NCI-H748 treated with DMSO at 0.1 percent for 48 hours (cell line): ENCODE measurements at regions not wholly inside any gene's neighbourhood (a gene's known extent, or its start where the extent isn't known, plus 50 kb on each side); places are given as distances from the start of the nearest gene placed in this dataset.
"Not testable (repeated sequence)": the region's sequence is repeated elsewhere in the genome, so short reads cannot be mapped to it uniquely, and the experiment has no call there.

Experiments
- DNase-seq: peaks from one replicate; lab custom pipeline; 2025; lab: John Stamatoyannopoulos, UW

GRCh38 chr1:93773049-93773838 is 91.6 kb upstream of the BCAR3 start:
- no peak for DNase-seq

GRCh38 chr1:93771843-93772242 is 90.2 kb upstream of the BCAR3 start:
- no peak for DNase-seq

- DNase-seq = no peak
Measured at GRCh38 chr1:93770640-93771039, 89.0 kb upstream of the BCAR3 start.

- DNase-seq = no peak
Measured at GRCh38 chr1:93769777-93770176, 88.1 kb upstream of the BCAR3 start.

GRCh38 chr1:93768380-93768863 is 86.8 kb upstream of the BCAR3 start:
- no peak for DNase-seq

GRCh38 chr1:93766451-93766850 is 84.8 kb upstream of the BCAR3 start:
- no peak for DNase-seq

GRCh38 chr1:93765099-93765498 is 83.5 kb upstream of the BCAR3 start:
- DNase-seq = no peak

- no peak for DNase-seq
Measured at GRCh38 chr1:93764366-93764750, 82.7 kb upstream of the BCAR3 start.

- no peak for DNase-seq
Measured at GRCh38 chr1:93763704-93764365, 82.2 kb upstream of the BCAR3 start.

GRCh38 chr1:93758842-93759515 is 77.3 kb upstream of the BCAR3 start:
- DNase-seq = no peak

GRCh38 chr1:93757256-93758036 is 75.8 kb upstream of the BCAR3 start:
- DNase-seq = no peak

GRCh38 chr1:93756657-93757056 is 75.0 kb upstream of the BCAR3 start:
- DNase-seq = no peak

- not testable (repeated sequence) for DNase-seq
Measured at GRCh38 chr1:93755251-93755715, 73.6 kb upstream of the BCAR3 start.

- DNase-seq = no peak
Measured at GRCh38 chr1:93753791-93754763, 72.4 kb upstream of the BCAR3 start.

GRCh38 chr1:93751377-93752250 is 70.0 kb upstream of the BCAR3 start:
- DNase-seq = no peak

GRCh38 chr1:93750955-93751354 is 69.3 kb upstream of the BCAR3 start:
- DNase-seq = no peak

GRCh38 chr1:93749894-93750301 is 68.3 kb upstream of the BCAR3 start:
- DNase-seq = no peak

- DNase-seq = no peak
Measured at GRCh38 chr1:93749487-93749886, 67.8 kb upstream of the BCAR3 start.

- no peak for DNase-seq
Measured at GRCh38 chr1:93746021-93746812, 64.6 kb upstream of the BCAR3 start.
